ENCODE measurements at regions not wholly inside any gene's neighbourhood (a gene's known extent, or its start where the extent isn't known, plus 50 kb on each side); places are given as distances from the start of the nearest gene placed in this dataset.

- no peak for DNase-seq
These were observed 186.1 kb upstream of the KLF14 start for GRCh38 chr7:130920122-130920521.

GRCh38 chr7:130921391-130922180, 187.6 kb upstream of the KLF14 start:
- H3K27ac ChIP-seq: peak overlapping the region; percentile 62 to 79
- H3K4me3 ChIP-seq: peak overlapping the region in 1 of 2 donors; percentile 8
- no peaks in the 10 kb centered on the region for H3K36me3 ChIP-seq
- no peaks in the 10 kb centered on the region for H3K27me3 ChIP-seq
- H3K9me3 ChIP-seq: no peaks in the 10 kb centered on the region
- DNase-seq: no peak
- TF ChIP-seq POLR2A (IDR thresholded peaks at IDR 0.05): peak; percentile 8 to 38
- TF ChIP-seq CTCF (IDR thresholded peaks at IDR 0.05): no peak
- intact Hi-C loops (cut with DNase I; ENCODE audit: low total_unique reads): no loop called here
- peaks cover 0 to 10% of the 10 kb centered on the region in 2 donors for H3K4me1 ChIP-seq

More at GRCh38 chr7:130920122-130920521, 186.1 kb upstream of the KLF14 start:
- no peaks in the 10 kb centered on the region for H3K9me3 ChIP-seq
- peak overlapping the region; percentile 62 to 79 for H3K27ac ChIP-seq
- H3K36me3 ChIP-seq: no peaks in the 10 kb centered on the region
- no peak overlapping the region for H3K4me3 ChIP-seq
- TF ChIP-seq POLR2A (IDR thresholded peaks at IDR 0.05): no peak
- TF ChIP-seq CTCF (IDR thresholded peaks at IDR 0.05): no peak
- H3K27me3 ChIP-seq: no peaks in the 10 kb centered on the region
- peaks cover 6 to 16% of the 10 kb centered on the region in 2 donors for H3K4me1 ChIP-seq
- intact Hi-C loops (cut with DNase I; ENCODE audit: low total_unique reads): no loop called here

- intact Hi-C loops (cut with DNase I; ENCODE audit: low total_unique reads): no loop called here
- no peak for DNase-seq
- Histone ChIP-seq H3K4me1 (peaks cover 0 to 5% of the 10 kb centered on the region in 2 donors), H3K27ac (peak overlapping the region; percentile 62 to 79), H3K27me3 (no peaks in the 10 kb centered on the region), H3K4me3 (no peak overlapping the region), H3K9me3 (no peaks in the 10 kb centered on the region), H3K36me3 (no peaks in the 10 kb centered on the region)
- no peak for TF ChIP-seq POLR2A (IDR thresholded peaks at IDR 0.05)
- no peak for TF ChIP-seq CTCF (IDR thresholded peaks at IDR 0.05)
These were observed 188.5 kb upstream of the KLF14 start for GRCh38 chr7:130922206-130923112.

- Histone ChIP-seq H3K9me3 (no peaks in the 10 kb centered on the region), H3K4me3 (no peak overlapping the region), H3K36me3 (no peaks in the 10 kb centered on the region), H3K27ac (peak overlapping the region in 1 of 2 donors; percentile 79), H3K4me1 (peaks cover 0 to 5% of the 10 kb centered on the region in 2 donors), H3K27me3 (no peaks in the 10 kb centered on the region)
- no peak for DNase-seq
- TF ChIP-seq CTCF (IDR thresholded peaks at IDR 0.05): no peak
- TF ChIP-seq POLR2A (IDR thresholded peaks at IDR 0.05): no peak
- intact Hi-C loops (cut with DNase I; ENCODE audit: low total_unique reads): no loop called here
These were observed 189.4 kb upstream of the KLF14 start for GRCh38 chr7:130923365-130923764.

- intact Hi-C loops (cut with DNase I; ENCODE audit: low total_unique reads): no loop called here
- TF ChIP-seq POLR2A (IDR thresholded peaks at IDR 0.05): no peak
- TF ChIP-seq CTCF (IDR thresholded peaks at IDR 0.05): no peak
- no peak overlapping the region for H3K4me3 ChIP-seq
- no peaks in the 10 kb centered on the region for H3K27me3 ChIP-seq
- DNase-seq: no peak
- no peaks in the 10 kb centered on the region for H3K36me3 ChIP-seq
- no peaks in the 10 kb centered on the region for H3K9me3 ChIP-seq
- peak overlapping the region in 1 of 2 donors; percentile 79 for H3K27ac ChIP-seq
- H3K4me1 ChIP-seq: peaks cover 0 to 5% of the 10 kb centered on the region in 2 donors
These were observed 189.9 kb upstream of the KLF14 start for GRCh38 chr7:130923930-130924329.
